GM21528 (cell line): ENCODE measurements at regions not wholly inside any gene's neighbourhood (a gene's known extent, or its start where the extent isn't known, plus 50 kb on each side); places are given as distances from the start of the nearest gene placed in this dataset.
"Not testable (repeated sequence)": the region's sequence is repeated elsewhere in the genome, so short reads cannot be mapped to it uniquely, and the experiment has no call there.

ENCODE experiments used
- ATAC-seq: cut with Tn5 transposase; IDR thresholded peaks from one replicate; pipeline ENCODE4 v1.9.1; 2021; ENCODE audit warnings: mild to moderate bottlenecking, moderate library complexity; ENCODE audit not compliant: unreplicated experiment, low FRiP score

- ATAC-seq, result no peak
Measured at GRCh38 chr1:95582191-95582590, 348.2 kb downstream of the RWDD3 start.

GRCh38 chr1:95582746-95583145, 348.7 kb downstream of the RWDD3 start:
- ATAC-seq, result no peak

GRCh38 chr1:95583661-95584210, 349.7 kb downstream of the RWDD3 start:
- no peak for ATAC-seq

GRCh38 chr1:95584315-95584714, 350.3 kb downstream of the RWDD3 start:
- no peak for ATAC-seq

GRCh38 chr1:95604771-95605170, 370.8 kb downstream of the RWDD3 start:
- ATAC-seq, result no peak

GRCh38 chr1:95614197-95614596, 380.2 kb downstream of the RWDD3 start:
- no peak for ATAC-seq

GRCh38 chr1:95615421-95615820, 381.4 kb downstream of the RWDD3 start:
- ATAC-seq, result no peak

- ATAC-seq, result no peak
Measured at GRCh38 chr1:95620076-95620475, 386.1 kb downstream of the RWDD3 start.

GRCh38 chr1:95622609-95623008, 388.6 kb downstream of the RWDD3 start:
- ATAC-seq, result no peak

- no peak for ATAC-seq
Measured at GRCh38 chr1:95625224-95625623, 391.2 kb downstream of the RWDD3 start.

- no peak for ATAC-seq
Measured at GRCh38 chr1:95627244-95627643, 393.2 kb downstream of the RWDD3 start.

GRCh38 chr1:95631695-95632094, 397.7 kb downstream of the RWDD3 start:
- no peak for ATAC-seq

GRCh38 chr1:95635811-95636210, 401.8 kb downstream of the RWDD3 start:
- no peak for ATAC-seq

- no peak for ATAC-seq
Measured at GRCh38 chr1:95636897-95637296, 402.9 kb downstream of the RWDD3 start.

- no peak for ATAC-seq
Measured at GRCh38 chr1:95640746-95641145, 406.7 kb downstream of the RWDD3 start.

GRCh38 chr1:95641386-95641785, 407.4 kb downstream of the RWDD3 start:
- no peak for ATAC-seq

GRCh38 chr1:95642035-95642434, 408.0 kb downstream of the RWDD3 start:
- no peak for ATAC-seq

- ATAC-seq, result no peak
Measured at GRCh38 chr1:95643071-95643470, 409.1 kb downstream of the RWDD3 start.

GRCh38 chr1:95645126-95645525, 411.1 kb downstream of the RWDD3 start:
- ATAC-seq, result not testable (repeated sequence)

GRCh38 chr1:95650631-95651030, 416.6 kb downstream of the RWDD3 start:
- no peak for ATAC-seq

GRCh38 chr1:95652423-95652965, 418.5 kb downstream of the RWDD3 start:
- no peak for ATAC-seq

- no peak for ATAC-seq
Measured at GRCh38 chr1:95653618-95654017, 419.6 kb downstream of the RWDD3 start.
